ENCODE measurements at regions not wholly inside any gene's neighbourhood (a gene's known extent, or its start where the extent isn't known, plus 50 kb on each side); places are given as distances from the start of the nearest gene placed in this dataset.
"Not testable (repeated sequence)": the region's sequence is repeated elsewhere in the genome, so short reads cannot be mapped to it uniquely, and the experiment has no call there.

DNA sequence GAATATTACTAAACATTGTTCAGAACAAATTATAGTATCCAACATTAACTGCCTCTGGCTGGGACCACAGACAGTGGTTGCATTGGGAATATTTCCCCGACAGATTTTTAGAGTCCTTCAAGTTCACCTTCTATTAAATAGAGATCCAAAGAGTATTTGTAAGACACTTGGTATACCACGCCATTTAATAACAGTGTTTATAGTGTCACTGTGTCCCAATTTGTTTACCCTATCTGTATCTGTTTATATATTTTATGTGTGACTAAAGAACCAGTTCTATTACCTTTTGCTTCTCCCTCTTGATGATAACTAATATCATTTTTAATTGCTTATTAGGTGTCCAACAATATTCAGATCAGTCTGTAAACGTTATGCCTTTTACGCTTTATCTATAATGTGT lies 191.3 kb upstream of the IRX5 start:
- Histone ChIP-seq H3K4me3 (ENCODE audit: low read depth in 1 of 3, low read length in 3 of 3) (no peak overlapping the region), H3K27me3 (ENCODE audit: control insufficient read depth in 3 of 3, insufficient read depth in 3 of 3, low read length in 3 of 3) (no peaks in the 10 kb centered on the region), H3K4me1 (ENCODE audit: control insufficient read depth in 3 of 3, insufficient read depth in 2 of 3, low read depth in 1 of 3, low read length in 2 of 3) (no peaks in the 10 kb centered on the region), H3K36me3 (ENCODE audit: control insufficient read depth in 3 of 3, insufficient read depth in 2 of 3, low read depth in 1 of 3, low read length in 3 of 3) (no peaks in the 10 kb centered on the region), H3K9me3 (ENCODE audit: control insufficient read depth in 2 of 2, insufficient read depth in 1 of 2, low read depth in 1 of 2, low read length in 1 of 2) (no peaks in the 10 kb centered on the region), H3K27ac (ENCODE audit: low read depth in 1 of 3, low read length in 2 of 3) (no peak overlapping the region)
- no peak for FAIRE-seq
- no peak for DNase-seq
- WGBS, 3 donors = 85 to 90% (median 87%) methylated on average over 4 of the region's 4 CpGs

DNA sequence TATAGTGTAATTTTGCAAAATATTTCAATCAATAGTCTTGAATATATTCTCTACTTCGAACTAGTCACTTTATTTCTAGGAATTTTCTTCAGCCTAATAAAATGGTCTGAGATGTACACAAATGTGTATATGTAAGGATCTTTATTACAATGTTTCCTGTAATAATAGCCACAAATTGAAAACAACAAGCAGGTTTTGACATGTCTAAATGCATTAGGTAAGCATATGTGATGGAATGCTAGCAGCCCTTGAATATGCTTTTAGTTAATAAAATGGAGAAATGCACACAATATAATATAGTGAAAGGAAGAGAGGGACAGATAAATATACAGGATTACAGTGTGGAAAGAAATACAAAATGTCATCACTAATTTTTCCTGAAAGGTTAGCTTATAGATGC lies 196.5 kb upstream of the IRX5 start:
- Histone ChIP-seq H3K4me3 (ENCODE audit: low read depth in 1 of 3, low read length in 3 of 3) (no peak overlapping the region), H3K27me3 (ENCODE audit: control insufficient read depth in 3 of 3, insufficient read depth in 3 of 3, low read length in 3 of 3) (no peaks in the 10 kb centered on the region), H3K9me3 (ENCODE audit: control insufficient read depth in 2 of 2, insufficient read depth in 1 of 2, low read depth in 1 of 2, low read length in 1 of 2) (no peaks in the 10 kb centered on the region), H3K27ac (ENCODE audit: low read depth in 1 of 3, low read length in 2 of 3) (no peak overlapping the region), H3K36me3 (ENCODE audit: control insufficient read depth in 3 of 3, insufficient read depth in 2 of 3, low read depth in 1 of 3, low read length in 3 of 3) (no peaks in the 10 kb centered on the region), H3K4me1 (ENCODE audit: control insufficient read depth in 3 of 3, insufficient read depth in 2 of 3, low read depth in 1 of 3, low read length in 2 of 3) (no peaks in the 10 kb centered on the region)
- 64 to 76% (median 70%) methylated on average over 1 of the region's 1 CpG for WGBS, 3 donors
- no peak for DNase-seq
- FAIRE-seq = no peak

DNA sequence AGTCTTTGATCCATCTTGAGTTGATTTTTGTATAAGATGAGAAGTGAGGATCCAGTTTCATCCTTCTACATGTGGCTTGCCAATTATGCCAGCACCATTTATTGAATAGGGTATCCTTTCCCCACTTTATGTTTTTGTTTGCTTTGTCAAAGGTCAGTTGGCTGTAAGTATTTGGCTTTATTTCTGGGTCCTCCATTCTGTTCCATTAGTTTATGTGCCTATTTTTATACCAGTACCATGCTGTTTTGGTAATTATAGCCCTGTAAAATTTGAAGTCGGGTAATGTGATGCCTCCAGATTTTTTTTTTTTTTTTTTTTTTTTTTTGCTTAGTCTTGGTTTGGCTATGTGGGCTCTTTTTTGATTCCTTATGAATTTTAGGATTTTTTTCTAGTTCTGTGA lies 203.0 kb upstream of the IRX5 start:
- H3K9me3 ChIP-seq (ENCODE audit: control insufficient read depth in 2 of 2, insufficient read depth in 1 of 2, low read depth in 1 of 2, low read length in 1 of 2); H3K4me1 ChIP-seq (ENCODE audit: control insufficient read depth in 3 of 3, insufficient read depth in 2 of 3, low read depth in 1 of 3, low read length in 2 of 3); FAIRE-seq; DNase-seq; H3K36me3 ChIP-seq (ENCODE audit: control insufficient read depth in 3 of 3, insufficient read depth in 2 of 3, low read depth in 1 of 3, low read length in 3 of 3); H3K27me3 ChIP-seq (ENCODE audit: control insufficient read depth in 3 of 3, insufficient read depth in 3 of 3, low read length in 3 of 3); H3K4me3 ChIP-seq (ENCODE audit: low read depth in 1 of 3, low read length in 3 of 3); H3K27ac ChIP-seq (ENCODE audit: low read depth in 1 of 3, low read length in 2 of 3): not testable (repeated sequence)
- WGBS, 3 donors = 82 to 100% (median 92%) methylated on average over 1 of the region's 1 CpG

DNA sequence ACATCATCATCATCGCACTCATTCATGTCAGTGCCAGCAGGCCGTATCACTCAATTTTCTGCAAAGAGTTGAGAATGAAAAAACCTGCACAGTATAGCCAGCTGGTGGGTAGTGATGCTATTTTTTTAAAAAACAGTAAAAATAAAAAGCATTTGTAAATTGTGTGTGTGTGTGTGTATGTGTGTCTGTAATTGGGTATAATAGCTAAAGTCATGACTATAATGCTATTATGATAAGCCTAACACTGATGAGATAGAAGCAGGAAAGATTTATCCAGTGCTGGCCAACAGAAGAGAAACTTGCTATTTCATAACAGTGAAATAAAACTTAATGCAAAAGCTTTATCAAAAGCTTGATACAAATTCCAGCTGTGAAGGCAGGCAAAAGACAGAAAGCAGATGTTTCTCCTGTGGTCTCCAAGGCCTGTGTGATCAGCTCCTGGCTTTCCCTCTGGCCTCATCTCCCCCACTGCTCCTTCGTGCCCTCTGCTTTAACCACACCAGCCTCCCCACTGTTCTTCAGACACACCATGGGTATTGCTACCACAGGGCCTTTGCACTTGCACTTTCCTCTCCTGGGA lies 206.2 kb upstream of the IRX5 start:
- H3K4me1 ChIP-seq (ENCODE audit: control insufficient read depth in 3 of 3, insufficient read depth in 2 of 3, low read depth in 1 of 3, low read length in 2 of 3) = no peaks in the 10 kb centered on the region
- WGBS, 3 donors = 82 to 88% (median 83%) methylated on average over 3 of the region's 3 CpGs
- no peak overlapping the region for H3K4me3 ChIP-seq (ENCODE audit: low read depth in 1 of 3, low read length in 3 of 3)
- no peaks in the 10 kb centered on the region for H3K9me3 ChIP-seq (ENCODE audit: control insufficient read depth in 2 of 2, insufficient read depth in 1 of 2, low read depth in 1 of 2, low read length in 1 of 2)
- DNase-seq (no peak), FAIRE-seq (no peak)
- no peak overlapping the region for H3K27ac ChIP-seq (ENCODE audit: low read depth in 1 of 3, low read length in 2 of 3)
- no peaks in the 10 kb centered on the region for H3K36me3 ChIP-seq (ENCODE audit: control insufficient read depth in 3 of 3, insufficient read depth in 2 of 3, low read depth in 1 of 3, low read length in 3 of 3)
- peaks cover 0 to 3% (median 0%) of the 10 kb centered on the region in 3 donors for H3K27me3 ChIP-seq (ENCODE audit: control insufficient read depth in 3 of 3, insufficient read depth in 3 of 3, low read length in 3 of 3)

DNA sequence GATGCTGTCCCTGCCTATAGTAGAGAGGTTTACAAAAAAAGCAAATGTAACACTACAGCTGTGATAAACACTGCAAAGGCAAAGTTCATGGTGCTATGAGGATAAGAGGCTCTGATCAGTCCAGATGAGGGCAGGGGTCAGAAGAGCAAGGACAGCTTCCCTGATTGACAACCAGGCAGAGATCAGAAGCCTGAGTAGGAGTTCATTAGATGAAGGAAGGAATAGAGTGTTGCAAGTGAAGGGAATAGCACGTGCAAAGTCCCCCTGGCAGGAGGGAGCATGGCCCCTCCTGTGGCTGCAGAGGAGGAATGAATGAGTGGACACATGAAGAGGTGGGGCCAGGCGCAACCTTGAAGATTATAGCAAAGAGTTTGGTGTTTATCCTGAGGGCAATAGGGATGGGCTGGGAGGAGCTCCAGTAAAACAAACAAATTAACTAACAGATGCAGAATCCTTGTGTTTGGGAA lies 208.4 kb upstream of the IRX5 start:
- FAIRE-seq (no peak), DNase-seq (no peak)
- Histone ChIP-seq H3K4me3 (ENCODE audit: low read depth in 1 of 3, low read length in 3 of 3) (no peak overlapping the region), H3K27me3 (ENCODE audit: control insufficient read depth in 3 of 3, insufficient read depth in 3 of 3, low read length in 3 of 3) (peaks cover 0 to 3% (median 0%) of the 10 kb centered on the region in 3 donors), H3K27ac (ENCODE audit: low read depth in 1 of 3, low read length in 2 of 3) (no peak overlapping the region), H3K36me3 (ENCODE audit: control insufficient read depth in 3 of 3, insufficient read depth in 2 of 3, low read depth in 1 of 3, low read length in 3 of 3) (no peaks in the 10 kb centered on the region), H3K9me3 (ENCODE audit: control insufficient read depth in 2 of 2, insufficient read depth in 1 of 2, low read depth in 1 of 2, low read length in 1 of 2) (no peaks in the 10 kb centered on the region), H3K4me1 (ENCODE audit: control insufficient read depth in 3 of 3, insufficient read depth in 2 of 3, low read depth in 1 of 3, low read length in 2 of 3) (no peaks in the 10 kb centered on the region)
- 57 to 72% (median 60%) methylated on average over 2 of the region's 2 CpGs for WGBS, 3 donors

DNA sequence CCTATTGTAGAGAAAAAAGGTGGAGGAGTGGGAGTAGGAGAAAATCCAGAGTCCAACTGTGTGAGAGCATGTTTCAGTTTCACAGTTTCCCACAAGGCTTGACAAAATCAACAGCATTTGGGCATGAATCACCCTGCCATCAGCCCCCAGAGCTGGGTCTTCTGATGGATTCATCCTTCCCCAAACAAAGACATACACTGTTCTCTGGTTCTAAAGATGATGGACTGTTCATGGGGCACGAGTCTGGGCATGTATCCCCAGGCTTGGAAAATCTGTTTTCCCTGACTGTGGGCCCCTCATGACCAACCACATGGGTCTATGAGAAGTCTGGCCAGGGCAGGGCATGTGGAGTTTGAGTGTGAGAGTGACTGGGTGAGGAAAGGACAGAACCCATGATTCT lies 210.4 kb upstream of the IRX5 start:
- H3K27me3 ChIP-seq (ENCODE audit: control insufficient read depth in 3 of 3, insufficient read depth in 3 of 3, low read length in 3 of 3) = peaks cover 0 to 3% (median 0%) of the 10 kb centered on the region in 3 donors
- H3K27ac ChIP-seq (ENCODE audit: low read depth in 1 of 3, low read length in 2 of 3) = no peak overlapping the region
- no peak for DNase-seq
- H3K4me1 ChIP-seq (ENCODE audit: control insufficient read depth in 3 of 3, insufficient read depth in 2 of 3, low read depth in 1 of 3, low read length in 2 of 3) = no peaks in the 10 kb centered on the region
- H3K4me3 ChIP-seq (ENCODE audit: low read depth in 1 of 3, low read length in 3 of 3) = no peak overlapping the region
- no peaks in the 10 kb centered on the region for H3K36me3 ChIP-seq (ENCODE audit: control insufficient read depth in 3 of 3, insufficient read depth in 2 of 3, low read depth in 1 of 3, low read length in 3 of 3)
- no peak for FAIRE-seq
- WGBS, 3 donors = 36 to 63% (median 44%) methylated on average over 1 of the region's 1 CpG
- peaks cover 0 to under 1% of the 10 kb centered on the region in 2 donors for H3K9me3 ChIP-seq (ENCODE audit: control insufficient read depth in 2 of 2, insufficient read depth in 1 of 2, low read depth in 1 of 2, low read length in 1 of 2)

DNA sequence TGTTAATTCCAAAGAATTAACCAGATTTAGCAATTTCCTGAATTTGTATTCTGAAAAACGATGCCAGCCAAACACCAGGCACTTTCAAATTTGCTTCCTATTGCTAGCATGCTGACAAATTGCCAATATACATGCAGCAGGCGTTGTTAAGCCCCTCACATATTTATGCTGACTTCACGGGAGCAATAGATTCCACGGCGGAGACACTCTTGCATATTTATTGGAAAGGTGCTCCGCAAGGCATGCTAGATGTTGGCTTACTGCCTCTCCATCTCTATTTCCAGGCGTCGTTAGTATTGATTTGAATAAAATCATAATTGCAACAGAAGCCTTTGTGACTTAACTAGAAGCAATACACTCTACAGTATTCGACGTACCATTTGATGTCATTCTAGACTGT lies 211.0 kb upstream of the IRX5 start:
- H3K27ac ChIP-seq (ENCODE audit: low read depth in 1 of 3, low read length in 2 of 3) = no peak overlapping the region
- H3K36me3 ChIP-seq (ENCODE audit: control insufficient read depth in 3 of 3, insufficient read depth in 2 of 3, low read depth in 1 of 3, low read length in 3 of 3) = no peaks in the 10 kb centered on the region
- H3K9me3 ChIP-seq (ENCODE audit: control insufficient read depth in 2 of 2, insufficient read depth in 1 of 2, low read depth in 1 of 2, low read length in 1 of 2) = peaks cover 0 to 4% of the 10 kb centered on the region in 2 donors
- no peaks in the 10 kb centered on the region for H3K4me1 ChIP-seq (ENCODE audit: control insufficient read depth in 3 of 3, insufficient read depth in 2 of 3, low read depth in 1 of 3, low read length in 2 of 3)
- H3K27me3 ChIP-seq (ENCODE audit: control insufficient read depth in 3 of 3, insufficient read depth in 3 of 3, low read length in 3 of 3) = peaks cover 0 to 3% (median 0%) of the 10 kb centered on the region in 3 donors
- 87 to 88% (median 87%) methylated on average over 10 of the region's 10 CpGs for WGBS, 3 donors
- DNase-seq (no peak), FAIRE-seq (no peak)
- H3K4me3 ChIP-seq (ENCODE audit: low read depth in 1 of 3, low read length in 3 of 3) = no peak overlapping the region

DNA sequence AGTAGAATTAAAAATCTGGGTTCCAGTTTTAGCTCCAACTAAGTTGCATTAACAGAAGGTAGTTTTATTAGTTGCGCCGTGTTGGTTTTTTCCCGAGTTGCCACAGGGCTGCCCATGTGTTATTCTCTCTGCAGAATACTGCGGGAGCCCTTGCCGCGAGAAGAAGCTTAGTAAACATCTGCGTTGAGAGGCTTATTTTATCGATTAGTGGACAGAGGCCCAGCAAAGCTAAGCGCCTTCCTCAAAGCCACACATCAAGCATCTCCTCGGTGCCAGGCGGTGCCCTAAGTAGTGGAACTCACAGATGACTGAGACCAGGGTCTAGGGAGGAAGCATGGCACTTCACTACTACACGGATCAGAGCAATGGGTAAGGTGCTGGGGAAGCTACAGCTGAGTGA lies 212.3 kb upstream of the IRX5 start:
- Histone ChIP-seq H3K4me3 (ENCODE audit: low read depth in 1 of 3, low read length in 3 of 3) (no peak overlapping the region), H3K27ac (ENCODE audit: low read depth in 1 of 3, low read length in 2 of 3) (no peak overlapping the region), H3K9me3 (ENCODE audit: control insufficient read depth in 2 of 2, insufficient read depth in 1 of 2, low read depth in 1 of 2, low read length in 1 of 2) (peaks cover 0 to 4% of the 10 kb centered on the region in 2 donors), H3K27me3 (ENCODE audit: control insufficient read depth in 3 of 3, insufficient read depth in 3 of 3, low read length in 3 of 3) (peaks cover 0 to 3% (median 0%) of the 10 kb centered on the region in 3 donors), H3K4me1 (ENCODE audit: control insufficient read depth in 3 of 3, insufficient read depth in 2 of 3, low read depth in 1 of 3, low read length in 2 of 3) (no peaks in the 10 kb centered on the region), H3K36me3 (ENCODE audit: control insufficient read depth in 3 of 3, insufficient read depth in 2 of 3, low read depth in 1 of 3, low read length in 3 of 3) (no peaks in the 10 kb centered on the region)
- DNase-seq (no peak), FAIRE-seq (no peak)
- 88 to 93% (median 91%) methylated on average over 12 of the region's 12 CpGs for WGBS, 3 donors

DNA sequence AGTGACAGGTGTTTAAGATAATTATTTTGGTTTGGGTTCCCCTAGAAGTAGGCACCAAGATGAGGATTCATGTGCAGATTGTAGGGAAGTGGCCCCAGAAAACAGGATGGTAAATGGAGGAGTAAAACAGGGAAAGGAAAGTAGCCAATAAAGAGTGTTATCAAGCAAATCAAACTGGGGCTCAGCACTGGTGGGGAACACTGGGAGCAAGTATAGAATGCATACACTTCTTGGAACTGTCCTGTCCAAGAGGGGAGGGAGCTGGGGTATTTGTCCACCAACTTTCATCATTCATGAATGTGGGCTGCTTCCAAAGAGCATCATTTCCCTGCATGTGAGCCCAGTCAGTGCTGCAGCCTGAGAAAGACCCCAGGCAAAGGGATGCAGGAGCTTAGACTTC lies 215.7 kb upstream of the IRX5 start:
- DNase-seq = no peak
- no peak overlapping the region for H3K27ac ChIP-seq (ENCODE audit: low read depth in 1 of 3, low read length in 2 of 3)

More for the DNA sequence above, 215.7 kb upstream of the IRX5 start:
- H3K36me3 ChIP-seq (ENCODE audit: control insufficient read depth in 3 of 3, insufficient read depth in 2 of 3, low read depth in 1 of 3, low read length in 3 of 3) = no peaks in the 10 kb centered on the region
- no peaks in the 10 kb centered on the region for H3K4me1 ChIP-seq (ENCODE audit: control insufficient read depth in 3 of 3, insufficient read depth in 2 of 3, low read depth in 1 of 3, low read length in 2 of 3)
- no peak for FAIRE-seq
- peaks cover 0 to 4% of the 10 kb centered on the region in 2 donors for H3K9me3 ChIP-seq (ENCODE audit: control insufficient read depth in 2 of 2, insufficient read depth in 1 of 2, low read depth in 1 of 2, low read length in 1 of 2)
- H3K27me3 ChIP-seq (ENCODE audit: control insufficient read depth in 3 of 3, insufficient read depth in 3 of 3, low read length in 3 of 3) = no peaks in the 10 kb centered on the region
- no peak overlapping the region for H3K4me3 ChIP-seq (ENCODE audit: low read depth in 1 of 3, low read length in 3 of 3)

Measured in small intestine (tissue), 7 donors.